GM12872 (cell line): ENCODE measurements at regions not wholly inside any gene's neighbourhood (a gene's known extent, or its start where the extent isn't known, plus 50 kb on each side); places are given as distances from the start of the nearest gene placed in this dataset.

Source experiments
- CTCF ChIP-seq: IDR thresholded peaks from 3 replicates; pipeline ENCODE4 v1.5.1; 2011; ENCODE audit warnings: low read depth, mild to moderate bottlenecking, low read length, moderate library complexity; ENCODE audit not compliant: insufficient read depth

- TF ChIP-seq CTCF: no peak
Measured at GRCh38 chr7:118867860-118868259, 643.4 kb downstream of the ANKRD7 start.

GRCh38 chr7:118870187-118870586 lies 645.7 kb downstream of the ANKRD7 start:
- peak; percentile 42; the same call in 2 of the 3 replicates for TF ChIP-seq CTCF

- no peak for TF ChIP-seq CTCF
Measured at GRCh38 chr7:118872568-118872967, 648.1 kb downstream of the ANKRD7 start.

- TF ChIP-seq CTCF: no peak
Measured at GRCh38 chr7:118877187-118877586, 652.7 kb downstream of the ANKRD7 start.

- TF ChIP-seq CTCF: no peak
Measured at GRCh38 chr7:118878336-118878735, 653.8 kb downstream of the ANKRD7 start.

- TF ChIP-seq CTCF: no peak
Measured at GRCh38 chr7:118898284-118898683, 673.8 kb downstream of the ANKRD7 start.

GRCh38 chr7:118902600-118902999 lies 678.1 kb downstream of the ANKRD7 start:
- no peak for TF ChIP-seq CTCF
